Neural progenitor cell (in vitro differentiated cells): ENCODE measurements at regions not wholly inside any gene's neighbourhood (a gene's known extent, or its start where the extent isn't known, plus 50 kb on each side); places are given as distances from the start of the nearest gene placed in this dataset.

ENCODE experiments used
- DNase-seq: peaks from one replicate; pipeline ENCODE4 v3.0.0-alpha.2; 2016; ENCODE audit warnings: low spot score
- H2AFZ ChIP-seq: fragments of 200-600 bp; sonication (generic); replicated peaks from 2 replicates; pipeline ENCODE4 v1.6.1; 2016; ENCODE audit warnings: antibody characterized with exemption
- H3F3A ChIP-seq: fragments of 200-600 bp; sonication (generic); 2 replicates; pipeline ENCODE4 v1.6.1; 2016; ENCODE audit warnings: antibody characterized with exemption, low read depth
- H3K27ac ChIP-seq: fragments of 200-600 bp; sonication (generic); 2 replicates; pipeline ENCODE4 v1.5.1; 2016; ENCODE audit warnings: mild to moderate bottlenecking
- H3K27me3 ChIP-seq: fragments of 200-600 bp; sonication (generic); 2 replicates; pipeline ENCODE4 v1.6.1; 2016; ENCODE audit warnings: mild to moderate bottlenecking, moderate library complexity
- H3K36me3 ChIP-seq: fragments of 200-600 bp; sonication (generic); 2 replicates; pipeline ENCODE4 v1.5.1; 2016
- H3K4me1 ChIP-seq: fragments of 200-600 bp; sonication (generic); 2 replicates; pipeline ENCODE4 v1.6.1; 2016; ENCODE audit warnings: mixed run types
- H3K4me2 ChIP-seq: fragments of 200-600 bp; sonication (generic); 2 replicates; pipeline ENCODE4 v1.6.1; 2016
- H3K4me3 ChIP-seq: fragments of 200-600 bp; sonication (generic); 2 replicates; pipeline ENCODE4 v1.5.1; 2016
- H3K79me2 ChIP-seq: fragments of 200-600 bp; sonication (generic); 2 replicates; pipeline ENCODE4 v1.6.1; 2016; ENCODE audit warnings: low read depth
- H3K9ac ChIP-seq: fragments of 200-600 bp; sonication (generic); 2 replicates; pipeline ENCODE4 v1.6.1; 2016
- H3K9me3 ChIP-seq: fragments of 200-600 bp; sonication (generic); 2 replicates; pipeline ENCODE4 v1.5.1; 2016; ENCODE audit warnings: low read depth
- H4K20me1 ChIP-seq: fragments of 200-600 bp; sonication (generic); 2 replicates; pipeline ENCODE4 v1.6.1; 2016; ENCODE audit warnings: low read depth
- H3K27ac Mint-ChIP-seq: 3 replicates; pipeline ENCODE4 v1.8.0; 2021; ENCODE audit warnings: mixed read lengths
- H3K27me3 Mint-ChIP-seq: 2 replicates; pipeline ENCODE4 v1.8.0; 2022; ENCODE audit warnings: low read depth, mild to moderate bottlenecking, inconsistent platforms, moderate library complexity, mixed read lengths; ENCODE audit not compliant: insufficient read depth
- H3K36me3 Mint-ChIP-seq: 3 replicates; pipeline ENCODE4 v1.8.0; 2021; ENCODE audit warnings: mixed read lengths
- H3K4me1 Mint-ChIP-seq: 3 replicates; pipeline ENCODE4 v1.8.0; 2021; ENCODE audit warnings: mixed read lengths
- H3K4me3 Mint-ChIP-seq: 3 replicates; pipeline ENCODE4 v1.8.0; 2021; ENCODE audit warnings: mild to moderate bottlenecking, moderate library complexity, mixed read lengths
- H3K9me3 Mint-ChIP-seq: 3 replicates; pipeline ENCODE4 v1.8.0; 2020; ENCODE audit warnings: mixed read lengths
- EZH2 ChIP-seq: fragments of 200-600 bp; sonication (generic); IDR thresholded peaks from 2 replicates; pipeline ENCODE4 v1.6.1; 2017; ENCODE audit warnings: antibody characterized with exemption, mild to moderate bottlenecking, moderate library complexity
- EZH2phosphoT487 ChIP-seq: fragments of 200-600 bp; sonication (generic); IDR thresholded peaks from 2 replicates; pipeline ENCODE4 v1.6.1; 2017; ENCODE audit warnings: antibody characterized with exemption
- TF ChIP-seq, protein P1 (sequence below): fragments of 200-600 bp; sonication (generic); IDR thresholded peaks from 2 replicates; pipeline ENCODE4 v1.5.1; 2017; ENCODE audit warnings: antibody characterized with exemption, mild to moderate bottlenecking

- H3K9me3 Mint-ChIP-seq, result no peaks in the 10 kb centered on the region
- H3K27me3 ChIP-seq, result peaks cover 45% of the 10 kb centered on the region
- H3K27ac ChIP-seq, result no peak overlapping the region
Measured at GRCh38 chrX:120793098-120793497, 82.6 kb downstream of the CT47B1 start.

GRCh38 chrX:120791013-120791643 is 84.5 kb downstream of the CT47B1 start:
- Histone ChIP-seq H3K9ac (no peak overlapping the region), H3K4me3 (no peak overlapping the region), H3K27me3 (peaks cover 32% of the 10 kb centered on the region), H3K4me1 (no peaks in the 10 kb centered on the region), H3K9me3 (no peaks in the 10 kb centered on the region), H3K4me2 (no peak overlapping the region), H3K27ac (no peak overlapping the region), H3F3A (no peaks in the 10 kb centered on the region), H3K79me2 (no peaks in the 10 kb centered on the region), H3K36me3 (no peaks in the 10 kb centered on the region), H4K20me1 (no peaks in the 10 kb centered on the region), H2AFZ (no peak overlapping the region)
- Mint-ChIP-seq H3K36me3 (no peaks in the 10 kb centered on the region), H3K9me3 (no peaks in the 10 kb centered on the region), H3K4me1 (peaks cover 13% of the 10 kb centered on the region), H3K27me3 (peaks cover 4% of the 10 kb centered on the region), H3K27ac (no peak overlapping the region), H3K4me3 (no peak overlapping the region)
- DNase-seq, result no peak
- TF ChIP-seq EZH2 (no peak), EZH2phosphoT487 (no peak)
- TF ChIP-seq, protein P1, sequence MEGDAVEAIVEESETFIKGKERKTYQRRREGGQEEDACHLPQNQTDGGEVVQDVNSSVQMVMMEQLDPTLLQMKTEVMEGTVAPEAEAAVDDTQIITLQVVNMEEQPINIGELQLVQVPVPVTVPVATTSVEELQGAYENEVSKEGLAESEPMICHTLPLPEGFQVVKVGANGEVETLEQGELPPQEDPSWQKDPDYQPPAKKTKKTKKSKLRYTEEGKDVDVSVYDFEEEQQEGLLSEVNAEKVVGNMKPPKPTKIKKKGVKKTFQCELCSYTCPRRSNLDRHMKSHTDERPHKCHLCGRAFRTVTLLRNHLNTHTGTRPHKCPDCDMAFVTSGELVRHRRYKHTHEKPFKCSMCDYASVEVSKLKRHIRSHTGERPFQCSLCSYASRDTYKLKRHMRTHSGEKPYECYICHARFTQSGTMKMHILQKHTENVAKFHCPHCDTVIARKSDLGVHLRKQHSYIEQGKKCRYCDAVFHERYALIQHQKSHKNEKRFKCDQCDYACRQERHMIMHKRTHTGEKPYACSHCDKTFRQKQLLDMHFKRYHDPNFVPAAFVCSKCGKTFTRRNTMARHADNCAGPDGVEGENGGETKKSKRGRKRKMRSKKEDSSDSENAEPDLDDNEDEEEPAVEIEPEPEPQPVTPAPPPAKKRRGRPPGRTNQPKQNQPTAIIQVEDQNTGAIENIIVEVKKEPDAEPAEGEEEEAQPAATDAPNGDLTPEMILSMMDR, result no peak

More at GRCh38 chrX:120793098-120793497, 82.6 kb downstream of the CT47B1 start:
- H3K27ac Mint-ChIP-seq, result no peak overlapping the region
- Histone ChIP-seq H3K4me1 (no peaks in the 10 kb centered on the region), H3K79me2 (no peaks in the 10 kb centered on the region), H3K9me3 (no peaks in the 10 kb centered on the region), H2AFZ (no peak overlapping the region), H3K9ac (no peak overlapping the region), H3K4me2 (no peak overlapping the region), H3K36me3 (no peaks in the 10 kb centered on the region), H3F3A (no peaks in the 10 kb centered on the region), H4K20me1 (no peaks in the 10 kb centered on the region), H3K4me3 (no peak overlapping the region)
- H3K4me1 Mint-ChIP-seq, result peaks cover 13% of the 10 kb centered on the region
- H3K4me3 Mint-ChIP-seq, result no peak overlapping the region
- TF ChIP-seq EZH2phosphoT487 (no peak), EZH2 (no peak)
- TF ChIP-seq, protein P1, result no peak
- H3K36me3 Mint-ChIP-seq, result no peaks in the 10 kb centered on the region
- peaks cover 4% of the 10 kb centered on the region for H3K27me3 Mint-ChIP-seq
- no peak for DNase-seq

- H3K9ac ChIP-seq, result no peak overlapping the region
- no peak overlapping the region for H3K4me3 Mint-ChIP-seq
- H3K9me3 ChIP-seq, result no peaks in the 10 kb centered on the region
- no peaks in the 10 kb centered on the region for H3K79me2 ChIP-seq
- DNase-seq, result no peak
- no peaks in the 10 kb centered on the region for H4K20me1 ChIP-seq
- peak overlapping the region; percentile 29 for H2AFZ ChIP-seq
- H3K9me3 Mint-ChIP-seq, result no peaks in the 10 kb centered on the region
- no peak for TF ChIP-seq EZH2phosphoT487
- TF ChIP-seq, protein P1, result no peak
- no peak for TF ChIP-seq EZH2
- H3K36me3 Mint-ChIP-seq, result no peaks in the 10 kb centered on the region
- no peaks in the 10 kb centered on the region for H3K36me3 ChIP-seq
- H3K4me3 ChIP-seq, result no peak overlapping the region
- H3K27me3 Mint-ChIP-seq, result peaks cover 2% of the 10 kb centered on the region
- no peaks in the 10 kb centered on the region for H3F3A ChIP-seq
- no peak overlapping the region for H3K27ac Mint-ChIP-seq
- H3K27ac ChIP-seq, result no peak overlapping the region
- no peak overlapping the region for H3K4me2 ChIP-seq
- no peaks in the 10 kb centered on the region for H3K4me1 ChIP-seq
- H3K27me3 ChIP-seq, result peaks cover 31% of the 10 kb centered on the region
- peaks cover 13% of the 10 kb centered on the region for H3K4me1 Mint-ChIP-seq
Measured at GRCh38 chrX:120790552-120790951, 85.1 kb downstream of the CT47B1 start.
